Cardiac muscle cell (in vitro differentiated cells and primary cell): ENCODE measurements at regions not wholly inside any gene's neighbourhood (a gene's known extent, or its start where the extent isn't known, plus 50 kb on each side); places are given as distances from the start of the nearest gene placed in this dataset.

ENCODE experiments used
- DNase-seq, 2 donors: peaks; one replicate each; pipeline versions ENCODE4 v3.0.0 to v3.0.0-alpha.2; 2010 to 2017; ENCODE audit warnings: low read depth in 1 of 2, low spot score in 1 of 2
- H3K27ac ChIP-seq: fragments of 200-600 bp; sonication (generic); 2 replicates; pipeline ENCODE4 v1.5.1; 2016
- H3K27me3 ChIP-seq: fragments of 200-600 bp; sonication (generic); 2 replicates; pipeline ENCODE4 v1.6.0; 2016; ENCODE audit warnings: control low read depth
- H3K36me3 ChIP-seq: fragments of 200-600 bp; sonication (generic); 2 replicates; pipeline ENCODE4 v1.5.1; 2016; ENCODE audit warnings: control low read depth
- H3K4me1 ChIP-seq: fragments of 200-600 bp; sonication (generic); 2 replicates; pipeline ENCODE4 v1.8.1; 2017; ENCODE audit warnings: low read depth, mild to moderate bottlenecking, mixed run types
- H3K4me3 ChIP-seq: fragments of 200-600 bp; sonication (generic); 2 replicates; pipeline ENCODE4 v1.5.1; 2016; ENCODE audit warnings: mild to moderate bottlenecking
- H3K9me3 ChIP-seq: fragments of 200-600 bp; sonication (generic); 2 replicates; pipeline ENCODE4 v1.5.1; 2017; ENCODE audit warnings: low read depth, mild to moderate bottlenecking, control low read depth
- CTCF ChIP-seq: IDR thresholded peaks from 2 replicates; pipeline ENCODE4 v1.5.1; 2012; ENCODE audit warnings: low read depth, mild to moderate bottlenecking, low read length

- Histone ChIP-seq H3K9me3 (no peaks in the 10 kb centered on the region), H3K27me3 (no peaks in the 10 kb centered on the region), H3K36me3 (no peaks in the 10 kb centered on the region), H3K4me3 (no peak overlapping the region), H3K4me1 (no peaks in the 10 kb centered on the region), H3K27ac (no peak overlapping the region)
- DNase-seq: no peak
- TF ChIP-seq CTCF: no peak
Measured at GRCh38 chr15:54841701-54842305, 354.9 kb downstream of the RSL24D1 start.

GRCh38 chr15:54840621-54841398 is 355.9 kb downstream of the RSL24D1 start:
- peak in 1 of 2 donors; percentile 58 for DNase-seq

GRCh38 chr15:54839379-54839778 is 357.4 kb downstream of the RSL24D1 start:
- Histone ChIP-seq H3K36me3 (no peaks in the 10 kb centered on the region), H3K4me1 (no peaks in the 10 kb centered on the region), H3K27me3 (no peaks in the 10 kb centered on the region), H3K27ac (no peak overlapping the region), H3K9me3 (no peaks in the 10 kb centered on the region), H3K4me3 (no peak overlapping the region)
- no peak for DNase-seq
- no peak for TF ChIP-seq CTCF

More at GRCh38 chr15:54840621-54841398, 355.9 kb downstream of the RSL24D1 start:
- TF ChIP-seq CTCF: no peak
- Histone ChIP-seq H3K36me3 (no peaks in the 10 kb centered on the region), H3K27ac (no peak overlapping the region), H3K4me3 (no peak overlapping the region), H3K9me3 (no peaks in the 10 kb centered on the region), H3K27me3 (no peaks in the 10 kb centered on the region), H3K4me1 (no peaks in the 10 kb centered on the region)

- no peaks in the 10 kb centered on the region for H3K27me3 ChIP-seq
- H3K4me1 ChIP-seq: no peaks in the 10 kb centered on the region
- TF ChIP-seq CTCF: no peak
- no peak for DNase-seq
- no peak overlapping the region for H3K4me3 ChIP-seq
- H3K36me3 ChIP-seq: no peaks in the 10 kb centered on the region
- H3K27ac ChIP-seq: no peak overlapping the region
- H3K9me3 ChIP-seq: no peaks in the 10 kb centered on the region
Measured at GRCh38 chr15:54836052-54836795, 360.5 kb downstream of the RSL24D1 start.

- no peaks in the 10 kb centered on the region for H3K4me1 ChIP-seq
- no peaks in the 10 kb centered on the region for H3K27me3 ChIP-seq
Measured at GRCh38 chr15:54829821-54830220, 366.9 kb downstream of the RSL24D1 start.

More at GRCh38 chr15:54829821-54830220, 366.9 kb downstream of the RSL24D1 start:
- H3K36me3 ChIP-seq: no peaks in the 10 kb centered on the region
- no peak for TF ChIP-seq CTCF
- H3K27ac ChIP-seq: no peak overlapping the region
- H3K9me3 ChIP-seq: no peaks in the 10 kb centered on the region
- no peak for DNase-seq
- H3K4me3 ChIP-seq: no peak overlapping the region
